HG03460 (cell line): ENCODE measurements at regions not wholly inside any gene's neighbourhood (a gene's known extent, or its start where the extent isn't known, plus 50 kb on each side); places are given as distances from the start of the nearest gene placed in this dataset.
"Not testable (repeated sequence)": the region's sequence is repeated elsewhere in the genome, so short reads cannot be mapped to it uniquely, and the experiment has no call there.

Experiments used
- ATAC-seq: cut with Tn5 transposase; IDR thresholded peaks from one replicate; pipeline ENCODE4 v1.9.1; 2021; ENCODE audit not compliant: unreplicated experiment

DNA sequence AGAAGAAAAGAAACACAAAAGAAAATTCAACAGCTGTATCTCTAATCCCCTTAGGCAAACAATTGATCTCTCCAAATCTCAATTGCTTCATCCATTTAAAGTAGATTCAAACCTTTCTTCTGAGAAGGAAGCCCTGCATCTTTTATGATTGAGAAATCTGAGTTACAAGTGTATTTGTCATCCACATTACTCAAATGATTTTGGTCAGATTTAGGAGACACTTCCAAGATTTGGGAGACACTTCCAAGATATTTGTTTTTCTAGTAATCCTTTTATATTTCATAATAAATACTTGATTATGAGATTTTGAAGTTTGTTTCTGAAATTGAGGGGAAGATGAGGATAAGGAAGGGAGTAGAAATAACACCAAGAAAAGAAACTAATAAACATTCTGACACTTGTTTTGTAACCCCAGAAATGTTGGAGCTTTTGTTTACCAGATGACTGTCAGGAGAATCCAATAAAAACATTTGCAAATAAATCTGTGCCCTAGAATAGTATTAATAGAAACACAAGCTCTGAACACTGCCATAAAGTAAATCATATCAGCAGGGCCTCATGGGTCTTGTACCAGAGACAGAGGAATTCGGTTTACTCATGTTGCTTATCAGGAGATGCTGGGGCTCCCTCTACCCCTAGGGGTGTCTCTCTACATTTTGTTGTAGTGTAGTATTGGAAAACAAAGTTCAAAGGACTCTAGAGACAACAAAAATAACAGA, 314.3 kb upstream of the NT5E start:
- ATAC-seq = no peak

GRCh38 chr6:85134172-85134571, 315.7 kb upstream of the NT5E start:
- ATAC-seq = no peak

DNA sequence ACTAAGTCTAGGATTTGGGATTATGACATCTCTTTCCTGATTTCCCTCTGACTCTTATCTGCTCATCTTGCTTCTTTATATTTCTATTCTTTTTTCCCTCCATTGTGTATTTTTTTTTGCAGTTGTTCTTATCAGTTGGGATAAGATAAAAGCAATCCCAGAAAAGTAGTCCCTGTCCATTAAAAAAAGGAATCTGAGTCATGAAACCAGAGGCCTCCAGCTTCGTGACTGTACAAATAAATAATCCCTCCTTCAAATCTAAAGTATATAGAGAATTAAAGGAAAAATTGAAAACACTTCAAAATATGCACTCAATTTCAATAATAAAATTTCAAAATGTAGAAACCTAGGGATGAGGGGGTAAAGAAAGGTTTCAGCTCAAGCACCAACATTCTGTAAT, 317.8 kb upstream of the NT5E start:
- ATAC-seq = no peak

DNA sequence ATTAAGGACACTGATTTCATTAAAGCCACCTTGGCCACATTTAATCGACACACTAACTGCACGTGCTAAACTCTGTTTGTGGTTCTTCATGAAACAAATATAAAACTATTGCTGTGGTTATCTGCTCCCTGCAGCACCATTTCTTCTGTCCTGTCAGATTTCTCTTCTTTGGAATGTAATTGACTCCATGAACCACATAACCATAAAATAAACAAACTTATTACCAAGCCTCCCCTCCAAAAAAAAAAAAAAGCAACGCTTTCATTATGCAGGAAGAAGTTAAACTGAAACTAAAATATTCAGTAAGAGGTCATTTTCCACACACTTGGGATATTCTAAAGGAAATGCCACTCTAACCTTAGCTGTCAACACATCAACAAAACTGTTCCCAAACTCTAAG, 319.1 kb upstream of the NT5E start:
- no peak for ATAC-seq

- no peak for ATAC-seq
These were observed 320.0 kb upstream of the NT5E start for GRCh38 chr6:85129881-85130280.

- no peak for ATAC-seq
These were observed 321.1 kb upstream of the NT5E start for GRCh38 chr6:85128781-85129180.

DNA sequence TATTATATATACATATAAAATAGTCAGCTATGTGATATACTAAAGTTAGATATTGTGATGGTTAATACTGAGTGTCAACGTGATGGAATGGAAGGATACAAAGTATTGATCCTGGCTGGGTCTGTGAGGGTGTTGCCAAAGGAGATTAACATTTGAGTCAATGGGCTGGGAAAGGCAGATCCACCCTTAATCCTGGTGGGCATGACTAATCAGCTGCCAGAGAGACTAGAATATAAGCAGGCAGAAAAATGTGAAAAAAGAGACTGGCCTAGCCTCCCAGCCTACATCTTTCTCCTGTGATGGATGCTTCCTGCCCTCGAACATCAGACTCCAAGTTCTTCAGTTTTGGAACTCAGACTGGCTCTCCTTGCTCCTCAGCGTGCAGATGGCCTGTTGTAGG, 321.6 kb upstream of the NT5E start:
- ATAC-seq = not testable (repeated sequence)

DNA sequence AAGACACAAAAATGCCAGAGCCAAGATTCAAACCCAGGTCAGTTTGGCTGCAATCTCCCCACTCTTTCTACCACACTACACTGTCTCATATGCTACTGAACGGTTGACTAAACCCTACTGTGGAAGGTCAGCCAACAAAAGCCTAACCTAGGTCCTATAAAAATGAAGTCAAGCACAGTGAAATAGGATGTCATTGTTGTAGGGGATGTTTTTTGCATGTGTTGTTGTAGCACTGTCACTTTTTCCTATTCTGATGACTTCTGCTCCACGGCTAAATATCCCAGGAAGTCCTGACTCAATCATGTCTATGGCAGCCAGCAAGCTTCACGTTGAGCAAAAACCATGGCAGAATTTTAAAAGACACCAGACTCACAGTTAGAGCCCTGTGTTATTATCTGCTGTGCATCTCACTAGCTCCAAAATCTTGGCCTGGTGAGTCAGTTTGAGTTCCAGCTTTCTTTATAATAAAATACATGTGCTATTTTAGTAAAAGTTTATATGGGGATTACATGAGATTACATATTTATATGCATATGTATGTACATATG, 322.1 kb upstream of the NT5E start:
- ATAC-seq = no peak

DNA sequence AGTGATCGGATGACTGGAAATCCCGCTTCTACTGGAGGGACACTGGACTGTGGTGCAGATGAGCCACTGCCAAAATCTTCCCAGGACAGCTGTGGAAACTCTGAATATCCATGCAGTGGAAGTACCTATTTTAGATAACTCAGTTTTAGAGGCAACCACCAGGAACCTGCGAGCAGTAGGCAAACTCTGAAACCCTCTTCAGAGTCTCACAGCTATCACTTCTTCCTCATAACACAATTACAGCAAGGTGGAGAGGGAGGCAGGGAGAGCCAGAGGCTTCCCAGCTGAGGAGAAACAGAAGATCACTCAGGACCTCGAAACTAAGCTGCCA, 322.8 kb upstream of the NT5E start:
- ATAC-seq = no peak

DNA sequence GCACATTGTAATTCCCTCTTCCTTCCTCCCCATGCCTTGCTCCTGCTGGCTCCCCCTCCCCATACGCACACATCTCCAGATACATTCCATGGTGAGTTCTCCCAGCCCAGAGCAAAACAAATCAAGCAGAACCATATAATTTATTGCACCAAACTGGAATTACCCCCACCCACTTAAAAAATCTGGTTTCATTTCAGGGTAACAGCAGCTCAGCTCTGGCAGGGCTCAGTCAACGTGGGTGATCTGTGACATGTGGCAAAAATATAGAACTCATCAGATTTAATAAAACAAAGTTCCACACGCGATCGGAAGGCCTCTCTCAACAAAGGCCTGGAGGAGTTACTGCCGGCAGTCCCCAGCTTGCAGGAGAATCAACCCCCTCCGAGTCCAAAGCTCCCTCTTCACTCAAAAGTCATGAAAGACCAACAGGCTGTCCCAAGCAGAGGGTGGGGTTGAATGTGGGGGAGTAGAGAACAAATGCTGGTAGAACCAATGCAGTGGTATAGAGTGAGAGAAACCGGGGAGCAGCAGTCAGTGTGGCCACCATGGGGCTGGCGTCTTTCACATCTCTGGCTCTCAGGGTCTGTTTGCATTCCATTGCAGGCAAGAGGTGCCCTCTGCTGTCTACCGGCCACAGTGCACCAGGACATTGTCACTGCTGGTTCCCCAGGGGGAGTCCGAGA, 323.3 kb upstream of the NT5E start:
- ATAC-seq = peak; percentile 72

GRCh38 chr6:85125526-85125925, 324.4 kb upstream of the NT5E start:
- no peak for ATAC-seq

- no peak for ATAC-seq
These were observed 325.2 kb upstream of the NT5E start for GRCh38 chr6:85124472-85125354.

GRCh38 chr6:85121158-85121557, 328.7 kb upstream of the NT5E start:
- no peak for ATAC-seq

DNA sequence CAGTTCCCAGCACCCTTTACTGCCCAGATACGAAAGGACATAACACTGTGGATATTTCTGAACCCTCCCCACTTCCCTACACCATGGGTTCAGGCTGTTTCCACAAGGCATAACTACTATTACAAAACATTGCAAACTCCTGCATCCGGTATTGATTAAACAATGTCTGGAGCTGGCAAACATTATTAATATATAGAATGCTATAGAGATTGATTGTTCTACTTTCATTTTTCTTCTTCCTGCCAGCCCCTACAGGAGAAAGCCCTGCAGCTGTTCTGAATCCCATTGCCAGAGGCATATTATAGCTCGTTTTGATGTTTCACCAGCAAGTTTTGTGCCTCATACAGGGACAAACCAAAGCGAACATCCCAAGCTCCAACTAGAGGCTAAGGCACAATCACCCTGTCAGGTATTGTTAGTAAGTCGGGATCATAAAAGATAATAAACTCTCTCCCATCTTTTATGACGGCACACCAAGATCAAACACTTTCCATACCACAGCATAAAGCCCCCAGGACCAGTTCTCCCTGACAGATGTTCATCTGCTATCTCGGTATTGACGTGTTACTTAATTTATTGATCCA, 331.1 kb upstream of the NT5E start:
- no peak for ATAC-seq

DNA sequence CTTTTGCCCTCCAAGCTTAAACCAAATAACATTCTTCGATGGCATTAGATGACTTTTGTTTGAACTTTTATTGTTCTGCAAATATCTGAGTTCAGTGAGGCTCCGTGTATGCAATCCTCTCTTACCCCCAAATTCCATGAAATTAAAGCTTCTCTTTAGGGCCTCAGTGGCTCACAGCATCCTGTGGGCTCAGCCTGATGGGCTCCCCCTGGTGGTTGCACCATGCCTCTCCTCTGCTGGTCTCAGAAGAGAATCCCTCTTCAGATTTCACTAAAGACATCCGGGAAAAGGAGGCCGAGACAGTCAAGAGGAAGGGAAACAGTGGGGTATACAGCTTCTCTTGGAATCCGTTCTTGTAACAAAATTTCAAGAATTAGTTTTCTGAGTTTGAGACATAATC, 331.6 kb upstream of the NT5E start:
- ATAC-seq = no peak

GRCh38 chr6:85116475-85116874, 333.4 kb upstream of the NT5E start:
- ATAC-seq = no peak

- no peak for ATAC-seq
These were observed 334.0 kb upstream of the NT5E start for GRCh38 chr6:85115876-85116275.

- ATAC-seq = no peak
These were observed 334.5 kb upstream of the NT5E start for GRCh38 chr6:85115376-85115775.

DNA sequence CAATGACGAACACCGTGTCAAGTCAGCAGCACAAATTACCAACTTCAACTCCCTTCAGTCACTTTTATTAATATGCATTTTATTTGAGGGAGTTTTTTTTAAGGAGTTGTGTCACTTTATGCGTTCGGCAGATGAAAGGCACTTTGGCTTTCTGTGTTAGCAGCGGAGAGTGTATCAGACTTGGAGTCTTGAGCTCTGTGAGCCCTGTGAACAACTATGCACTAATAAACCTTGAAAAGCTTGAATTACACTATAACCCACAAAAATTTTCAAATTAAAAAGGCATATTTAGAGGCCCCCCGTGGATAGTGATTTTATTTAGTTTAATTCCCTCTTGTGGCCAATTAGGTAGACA, 335.3 kb upstream of the NT5E start:
- no peak for ATAC-seq

DNA sequence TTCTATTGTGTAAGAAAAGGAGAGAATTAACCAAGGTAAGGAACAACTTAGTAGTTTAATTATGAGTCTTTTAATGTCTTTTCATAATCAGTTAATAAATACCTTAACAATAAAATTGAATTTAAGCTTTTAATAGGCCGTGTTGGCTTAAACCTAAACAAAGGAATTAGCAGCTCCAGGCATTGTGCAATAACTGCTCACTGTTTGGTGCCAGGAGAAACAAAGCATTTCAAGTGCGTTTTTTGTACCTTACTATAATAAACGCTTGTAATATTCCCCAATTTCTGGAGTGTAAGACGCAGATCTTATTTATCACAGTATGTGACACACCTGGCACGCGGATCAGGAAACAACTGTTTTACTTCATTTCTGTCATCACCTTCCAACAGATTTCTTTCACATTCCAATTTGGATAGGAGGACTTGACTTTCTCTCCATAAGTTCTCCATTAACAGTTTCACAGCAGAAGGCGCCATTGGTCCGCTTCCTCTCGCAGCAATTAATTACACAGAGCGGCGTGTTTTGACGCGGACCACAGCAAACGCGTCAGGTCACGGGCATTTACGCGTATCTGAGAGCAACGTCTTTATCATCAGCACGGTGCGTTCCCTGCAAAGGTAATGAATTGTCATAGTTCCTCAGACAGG, 335.8 kb upstream of the NT5E start:
- ATAC-seq = no peak

DNA sequence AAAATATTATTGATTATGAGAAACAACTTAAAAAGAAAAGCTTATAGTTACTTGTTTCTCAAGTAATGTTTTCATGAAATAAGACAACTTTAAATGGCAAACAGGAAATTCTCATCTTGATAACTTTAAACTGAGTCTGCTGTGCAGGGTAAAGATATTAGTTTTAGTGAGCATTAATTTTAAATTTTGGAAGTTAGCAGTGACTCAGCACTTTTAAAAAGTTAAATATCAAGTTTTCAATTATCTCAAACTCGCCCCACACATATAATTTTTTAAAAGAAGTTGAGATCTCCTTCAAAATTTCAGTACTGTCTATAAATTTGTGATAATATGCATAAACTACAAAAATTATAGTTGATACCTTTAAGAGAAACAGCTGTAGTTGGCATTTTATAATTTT, 337.3 kb upstream of the NT5E start:
- ATAC-seq = no peak
